ENCODE measurements at regions not wholly inside any gene's neighbourhood (a gene's known extent, or its start where the extent isn't known, plus 50 kb on each side); places are given as distances from the start of the nearest gene placed in this dataset.

DNA sequence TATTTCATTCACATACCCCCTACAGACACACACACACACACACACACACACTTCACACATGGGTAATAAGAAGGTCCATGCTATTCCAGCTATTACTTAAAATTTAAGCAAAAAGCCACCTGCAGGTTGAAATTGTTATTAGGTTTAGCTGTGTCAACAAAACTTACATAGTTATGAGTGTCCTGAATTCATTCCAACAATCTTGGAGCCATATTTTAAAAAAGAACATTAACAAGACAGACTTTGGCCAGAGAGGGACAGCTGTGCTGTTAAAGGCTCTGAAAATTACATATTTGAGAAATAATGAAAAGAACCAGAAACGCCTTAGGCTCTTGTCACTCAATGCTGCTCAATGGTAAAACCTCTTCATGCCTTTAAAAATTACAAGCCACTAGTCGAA, 455.3 kb downstream of the EPM2A start:
- Histone ChIP-seq H2AFZ (no peak overlapping the region), H3K4me2 (no peak overlapping the region), H3K4me3 (no peak overlapping the region), H3K79me2 (replicated peaks; ENCODE audit: insufficient read depth) (no peaks in the 10 kb centered on the region), H3K4me1 (ENCODE audit: insufficient read depth) (no peaks in the 10 kb centered on the region), H4K20me1 (replicated peaks; ENCODE audit: insufficient read depth) (no peaks in the 10 kb centered on the region), H3K27ac (ENCODE audit: low read depth) (no peak overlapping the region), H3K9me2 (ENCODE audit: insufficient read depth) (no peaks in the 10 kb centered on the region), H3K36me3 (ENCODE audit: insufficient read depth) (no peaks in the 10 kb centered on the region), H3K27me3 (ENCODE audit: insufficient read depth) (no peaks in the 10 kb centered on the region), H3F3A (replicated peaks; ENCODE audit: low read depth) (no peaks in the 10 kb centered on the region)
- no peaks in the 10 kb centered on the region for H3K27me3 Mint-ChIP-seq (ENCODE audit: insufficient read depth, low read depth, poor library complexity)
- H3K36me3 Mint-ChIP-seq (ENCODE audit: low read depth) = no peaks in the 10 kb centered on the region
- H3K4me1 Mint-ChIP-seq = no peaks in the 10 kb centered on the region; the same call in 1 of the 3 replicates
- DNase-seq (ENCODE audit: low spot score) (no peak), ATAC-seq (no peak)
- H3K9me3 Mint-ChIP-seq = peaks cover 4% of the 10 kb centered on the region; the same call in 1 of the 3 replicates
- no peak for TF ChIP-seq EZH2 (IDR thresholded peaks at IDR 0.05; ENCODE audit: low read depth, unreplicated experiment)
- TF ChIP-seq STAT1 (IDR thresholded peaks at IDR 0.05; ENCODE audit: unreplicated experiment) = no peak
- TF ChIP-seq POLR2AphosphoS5 (IDR thresholded peaks at IDR 0.05; ENCODE audit: low read depth) = no peak
- no peak for TF ChIP-seq ZNF331 (CRISPR knock-in tag; IDR thresholded peaks at IDR 0.05; ENCODE audit: low read depth)
- TF ChIP-seq, protein P1, sequence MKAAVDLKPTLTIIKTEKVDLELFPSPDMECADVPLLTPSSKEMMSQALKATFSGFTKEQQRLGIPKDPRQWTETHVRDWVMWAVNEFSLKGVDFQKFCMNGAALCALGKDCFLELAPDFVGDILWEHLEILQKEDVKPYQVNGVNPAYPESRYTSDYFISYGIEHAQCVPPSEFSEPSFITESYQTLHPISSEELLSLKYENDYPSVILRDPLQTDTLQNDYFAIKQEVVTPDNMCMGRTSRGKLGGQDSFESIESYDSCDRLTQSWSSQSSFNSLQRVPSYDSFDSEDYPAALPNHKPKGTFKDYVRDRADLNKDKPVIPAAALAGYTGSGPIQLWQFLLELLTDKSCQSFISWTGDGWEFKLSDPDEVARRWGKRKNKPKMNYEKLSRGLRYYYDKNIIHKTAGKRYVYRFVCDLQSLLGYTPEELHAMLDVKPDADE (IDR thresholded peaks at IDR 0.05) = no peak
- no peak for TF ChIP-seq CREB1 (CRISPR knock-in tag; IDR thresholded peaks at IDR 0.05; ENCODE audit: low read depth)
- no peak for TF ChIP-seq NANOG (IDR thresholded peaks at IDR 0.05; ENCODE audit: borderline replicate concordance)
- no peak for TF ChIP-seq EZH2phosphoT487 (IDR thresholded peaks at IDR 0.05; ENCODE audit: unreplicated experiment)
- TF ChIP-seq JUNB (IDR thresholded peaks at IDR 0.05; ENCODE audit: unreplicated experiment) = no peak
- TF ChIP-seq, protein P2, sequence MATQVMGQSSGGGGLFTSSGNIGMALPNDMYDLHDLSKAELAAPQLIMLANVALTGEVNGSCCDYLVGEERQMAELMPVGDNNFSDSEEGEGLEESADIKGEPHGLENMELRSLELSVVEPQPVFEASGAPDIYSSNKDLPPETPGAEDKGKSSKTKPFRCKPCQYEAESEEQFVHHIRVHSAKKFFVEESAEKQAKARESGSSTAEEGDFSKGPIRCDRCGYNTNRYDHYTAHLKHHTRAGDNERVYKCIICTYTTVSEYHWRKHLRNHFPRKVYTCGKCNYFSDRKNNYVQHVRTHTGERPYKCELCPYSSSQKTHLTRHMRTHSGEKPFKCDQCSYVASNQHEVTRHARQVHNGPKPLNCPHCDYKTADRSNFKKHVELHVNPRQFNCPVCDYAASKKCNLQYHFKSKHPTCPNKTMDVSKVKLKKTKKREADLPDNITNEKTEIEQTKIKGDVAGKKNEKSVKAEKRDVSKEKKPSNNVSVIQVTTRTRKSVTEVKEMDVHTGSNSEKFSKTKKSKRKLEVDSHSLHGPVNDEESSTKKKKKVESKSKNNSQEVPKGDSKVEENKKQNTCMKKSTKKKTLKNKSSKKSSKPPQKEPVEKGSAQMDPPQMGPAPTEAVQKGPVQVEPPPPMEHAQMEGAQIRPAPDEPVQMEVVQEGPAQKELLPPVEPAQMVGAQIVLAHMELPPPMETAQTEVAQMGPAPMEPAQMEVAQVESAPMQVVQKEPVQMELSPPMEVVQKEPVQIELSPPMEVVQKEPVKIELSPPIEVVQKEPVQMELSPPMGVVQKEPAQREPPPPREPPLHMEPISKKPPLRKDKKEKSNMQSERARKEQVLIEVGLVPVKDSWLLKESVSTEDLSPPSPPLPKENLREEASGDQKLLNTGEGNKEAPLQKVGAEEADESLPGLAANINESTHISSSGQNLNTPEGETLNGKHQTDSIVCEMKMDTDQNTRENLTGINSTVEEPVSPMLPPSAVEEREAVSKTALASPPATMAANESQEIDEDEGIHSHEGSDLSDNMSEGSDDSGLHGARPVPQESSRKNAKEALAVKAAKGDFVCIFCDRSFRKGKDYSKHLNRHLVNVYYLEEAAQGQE (IDR thresholded peaks at IDR 0.05; ENCODE audit: unreplicated experiment) = no peak
- no peak for TF ChIP-seq ZNF114 (CRISPR knock-in tag; IDR thresholded peaks at IDR 0.05)
- TF ChIP-seq, protein P3, sequence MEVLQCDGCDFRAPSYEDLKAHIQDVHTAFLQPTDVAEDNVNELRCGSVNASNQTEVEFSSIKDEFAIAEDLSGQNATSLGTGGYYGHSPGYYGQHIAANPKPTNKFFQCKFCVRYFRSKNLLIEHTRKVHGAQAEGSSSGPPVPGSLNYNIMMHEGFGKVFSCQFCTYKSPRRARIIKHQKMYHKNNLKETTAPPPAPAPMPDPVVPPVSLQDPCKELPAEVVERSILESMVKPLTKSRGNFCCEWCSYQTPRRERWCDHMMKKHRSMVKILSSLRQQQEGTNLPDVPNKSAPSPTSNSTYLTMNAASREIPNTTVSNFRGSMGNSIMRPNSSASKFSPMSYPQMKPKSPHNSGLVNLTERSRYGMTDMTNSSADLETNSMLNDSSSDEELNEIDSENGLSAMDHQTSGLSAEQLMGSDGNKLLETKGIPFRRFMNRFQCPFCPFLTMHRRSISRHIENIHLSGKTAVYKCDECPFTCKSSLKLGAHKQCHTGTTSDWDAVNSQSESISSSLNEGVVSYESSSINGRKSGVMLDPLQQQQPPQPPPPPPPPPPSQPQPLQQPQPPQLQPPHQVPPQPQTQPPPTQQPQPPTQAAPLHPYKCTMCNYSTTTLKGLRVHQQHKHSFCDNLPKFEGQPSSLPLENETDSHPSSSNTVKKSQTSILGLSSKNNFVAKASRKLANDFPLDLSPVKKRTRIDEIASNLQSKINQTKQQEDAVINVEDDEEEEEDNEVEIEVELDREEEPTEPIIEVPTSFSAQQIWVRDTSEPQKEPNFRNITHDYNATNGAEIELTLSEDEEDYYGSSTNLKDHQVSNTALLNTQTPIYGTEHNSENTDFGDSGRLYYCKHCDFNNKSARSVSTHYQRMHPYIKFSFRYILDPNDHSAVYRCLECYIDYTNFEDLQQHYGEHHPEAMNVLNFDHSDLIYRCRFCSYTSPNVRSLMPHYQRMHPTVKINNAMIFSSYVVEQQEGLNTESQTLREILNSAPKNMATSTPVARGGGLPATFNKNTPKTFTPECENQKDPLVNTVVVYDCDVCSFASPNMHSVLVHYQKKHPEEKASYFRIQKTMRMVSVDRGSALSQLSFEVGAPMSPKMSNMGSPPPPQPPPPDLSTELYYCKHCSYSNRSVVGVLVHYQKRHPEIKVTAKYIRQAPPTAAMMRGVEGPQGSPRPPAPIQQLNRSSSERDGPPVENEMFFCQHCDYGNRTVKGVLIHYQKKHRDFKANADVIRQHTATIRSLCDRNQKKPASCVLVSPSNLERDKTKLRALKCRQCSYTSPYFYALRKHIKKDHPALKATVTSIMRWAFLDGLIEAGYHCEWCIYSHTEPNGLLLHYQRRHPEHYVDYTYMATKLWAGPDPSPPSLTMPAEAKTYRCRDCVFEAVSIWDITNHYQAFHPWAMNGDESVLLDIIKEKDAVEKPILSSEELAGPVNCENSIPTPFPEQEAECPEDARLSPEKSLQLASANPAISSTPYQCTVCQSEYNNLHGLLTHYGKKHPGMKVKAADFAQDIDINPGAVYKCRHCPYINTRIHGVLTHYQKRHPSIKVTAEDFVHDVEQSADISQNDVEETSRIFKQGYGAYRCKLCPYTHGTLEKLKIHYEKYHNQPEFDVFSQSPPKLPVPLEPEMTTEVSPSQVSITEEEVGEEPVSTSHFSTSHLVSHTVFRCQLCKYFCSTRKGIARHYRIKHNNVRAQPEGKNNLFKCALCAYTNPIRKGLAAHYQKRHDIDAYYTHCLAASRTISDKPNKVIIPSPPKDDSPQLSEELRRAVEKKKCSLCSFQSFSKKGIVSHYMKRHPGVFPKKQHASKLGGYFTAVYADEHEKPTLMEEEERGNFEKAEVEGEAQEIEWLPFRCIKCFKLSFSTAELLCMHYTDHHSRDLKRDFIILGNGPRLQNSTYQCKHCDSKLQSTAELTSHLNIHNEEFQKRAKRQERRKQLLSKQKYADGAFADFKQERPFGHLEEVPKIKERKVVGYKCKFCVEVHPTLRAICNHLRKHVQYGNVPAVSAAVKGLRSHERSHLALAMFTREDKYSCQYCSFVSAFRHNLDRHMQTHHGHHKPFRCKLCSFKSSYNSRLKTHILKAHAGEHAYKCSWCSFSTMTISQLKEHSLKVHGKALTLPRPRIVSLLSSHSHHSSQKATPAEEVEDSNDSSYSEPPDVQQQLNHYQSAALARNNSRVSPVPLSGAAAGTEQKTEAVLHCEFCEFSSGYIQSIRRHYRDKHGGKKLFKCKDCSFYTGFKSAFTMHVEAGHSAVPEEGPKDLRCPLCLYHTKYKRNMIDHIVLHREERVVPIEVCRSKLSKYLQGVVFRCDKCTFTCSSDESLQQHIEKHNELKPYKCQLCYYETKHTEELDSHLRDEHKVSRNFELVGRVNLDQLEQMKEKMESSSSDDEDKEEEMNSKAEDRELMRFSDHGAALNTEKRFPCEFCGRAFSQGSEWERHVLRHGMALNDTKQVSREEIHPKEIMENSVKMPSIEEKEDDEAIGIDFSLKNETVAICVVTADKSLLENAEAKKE (CRISPR knock-in tag; IDR thresholded peaks at IDR 0.05) = no peak
- TF ChIP-seq, protein P4, sequence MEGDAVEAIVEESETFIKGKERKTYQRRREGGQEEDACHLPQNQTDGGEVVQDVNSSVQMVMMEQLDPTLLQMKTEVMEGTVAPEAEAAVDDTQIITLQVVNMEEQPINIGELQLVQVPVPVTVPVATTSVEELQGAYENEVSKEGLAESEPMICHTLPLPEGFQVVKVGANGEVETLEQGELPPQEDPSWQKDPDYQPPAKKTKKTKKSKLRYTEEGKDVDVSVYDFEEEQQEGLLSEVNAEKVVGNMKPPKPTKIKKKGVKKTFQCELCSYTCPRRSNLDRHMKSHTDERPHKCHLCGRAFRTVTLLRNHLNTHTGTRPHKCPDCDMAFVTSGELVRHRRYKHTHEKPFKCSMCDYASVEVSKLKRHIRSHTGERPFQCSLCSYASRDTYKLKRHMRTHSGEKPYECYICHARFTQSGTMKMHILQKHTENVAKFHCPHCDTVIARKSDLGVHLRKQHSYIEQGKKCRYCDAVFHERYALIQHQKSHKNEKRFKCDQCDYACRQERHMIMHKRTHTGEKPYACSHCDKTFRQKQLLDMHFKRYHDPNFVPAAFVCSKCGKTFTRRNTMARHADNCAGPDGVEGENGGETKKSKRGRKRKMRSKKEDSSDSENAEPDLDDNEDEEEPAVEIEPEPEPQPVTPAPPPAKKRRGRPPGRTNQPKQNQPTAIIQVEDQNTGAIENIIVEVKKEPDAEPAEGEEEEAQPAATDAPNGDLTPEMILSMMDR (conservative IDR thresholded peaks at IDR 0.05; ENCODE audit: low read depth in 2 of 2) = no peak
- H3K27ac Mint-ChIP-seq = no peak overlapping the region
- no peak overlapping the region for H3K4me3 Mint-ChIP-seq

Measured in GM23338 (cell line).